HL-60 (cell line): ENCODE measurements at regions not wholly inside any gene's neighbourhood (a gene's known extent, or its start where the extent isn't known, plus 50 kb on each side); places are given as distances from the start of the nearest gene placed in this dataset.

Source experiments
- CTCF ChIP-seq: IDR thresholded peaks from one replicate; pipeline ENCODE4 v1.5.1; 2011; ENCODE audit warnings: low read length, control low read depth, inconsistent platforms; ENCODE audit not compliant: insufficient read depth
- GABPA ChIP-seq: IDR thresholded peaks from 2 replicates; pipeline ENCODE4 v1.6.1; 2012; ENCODE audit warnings: low read depth
- POLR2AphosphoS5 ChIP-seq: IDR thresholded peaks from 2 replicates; pipeline ENCODE4 v1.6.1; 2012; ENCODE audit warnings: low read depth
- REST ChIP-seq: IDR thresholded peaks from 2 replicates; pipeline ENCODE4 v1.6.1; 2012; ENCODE audit warnings: low read depth; ENCODE audit not compliant: insufficient replicate concordance
- SPI1 ChIP-seq: IDR thresholded peaks from 2 replicates; pipeline ENCODE4 v1.6.1; 2012; ENCODE audit warnings: low read depth, mild to moderate bottlenecking, borderline replicate concordance

GRCh38 chr5:146967646-146968045 is 89.1 kb upstream of the PPP2R2B start:
- TF ChIP-seq CTCF (no peak), POLR2AphosphoS5 (no peak), SPI1 (no peak), GABPA (no peak), REST (no peak)
